ENCODE measurements at regions not wholly inside any gene's neighbourhood (a gene's known extent, or its start where the extent isn't known, plus 50 kb on each side); places are given as distances from the start of the nearest gene placed in this dataset.

- no peak for DNase-seq (ENCODE audit: low spot score in 2 of 2)
- no peak overlapping the region for H3K4me3 ChIP-seq
- no peak overlapping the region for H3K27ac ChIP-seq
- TF ChIP-seq, protein P1, sequence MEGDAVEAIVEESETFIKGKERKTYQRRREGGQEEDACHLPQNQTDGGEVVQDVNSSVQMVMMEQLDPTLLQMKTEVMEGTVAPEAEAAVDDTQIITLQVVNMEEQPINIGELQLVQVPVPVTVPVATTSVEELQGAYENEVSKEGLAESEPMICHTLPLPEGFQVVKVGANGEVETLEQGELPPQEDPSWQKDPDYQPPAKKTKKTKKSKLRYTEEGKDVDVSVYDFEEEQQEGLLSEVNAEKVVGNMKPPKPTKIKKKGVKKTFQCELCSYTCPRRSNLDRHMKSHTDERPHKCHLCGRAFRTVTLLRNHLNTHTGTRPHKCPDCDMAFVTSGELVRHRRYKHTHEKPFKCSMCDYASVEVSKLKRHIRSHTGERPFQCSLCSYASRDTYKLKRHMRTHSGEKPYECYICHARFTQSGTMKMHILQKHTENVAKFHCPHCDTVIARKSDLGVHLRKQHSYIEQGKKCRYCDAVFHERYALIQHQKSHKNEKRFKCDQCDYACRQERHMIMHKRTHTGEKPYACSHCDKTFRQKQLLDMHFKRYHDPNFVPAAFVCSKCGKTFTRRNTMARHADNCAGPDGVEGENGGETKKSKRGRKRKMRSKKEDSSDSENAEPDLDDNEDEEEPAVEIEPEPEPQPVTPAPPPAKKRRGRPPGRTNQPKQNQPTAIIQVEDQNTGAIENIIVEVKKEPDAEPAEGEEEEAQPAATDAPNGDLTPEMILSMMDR (IDR thresholded peaks at IDR 0.05), result no peak
- TF ChIP-seq POLR2A (IDR thresholded peaks at IDR 0.05) (no peak), POLR2AphosphoS5 (IDR thresholded peaks at IDR 0.05) (no peak)
- intact Hi-C loops (cut with DNase I; ENCODE audit: low total_unique reads), result no loop called here
- no peaks in the 10 kb centered on the region for H3K27me3 ChIP-seq
- no peaks in the 10 kb centered on the region for H3K36me3 ChIP-seq
- H3K4me1 ChIP-seq, result no peaks in the 10 kb centered on the region
- no peaks in the 10 kb centered on the region for H3K9me3 ChIP-seq
Measured at GRCh38 chr6:43921548-43922425, 151.8 kb downstream of the VEGFA start.

DNA sequence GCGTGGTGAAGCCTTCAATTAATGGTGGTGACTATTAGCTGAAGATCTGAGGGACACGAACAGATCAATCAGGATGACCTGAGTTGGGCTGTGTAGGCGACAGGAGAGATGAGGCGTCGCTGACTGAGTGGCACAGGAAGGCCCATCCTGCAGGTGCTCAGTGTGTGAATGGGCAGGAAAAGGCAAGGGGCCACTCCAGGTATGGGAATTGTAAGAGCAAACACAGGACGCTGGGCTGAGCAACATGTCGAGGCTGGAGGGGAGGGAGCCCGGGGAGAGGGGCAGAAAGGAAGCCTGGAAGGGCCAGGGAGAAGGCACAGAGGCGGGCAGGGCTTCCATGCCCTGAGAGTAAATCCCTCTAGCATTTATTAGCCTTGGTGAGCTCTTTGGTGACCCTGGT is 151.0 kb downstream of the VEGFA start:
- no peak overlapping the region for H3K27ac ChIP-seq
- H3K4me1 ChIP-seq, result no peaks in the 10 kb centered on the region
- TF ChIP-seq, protein P1 (IDR thresholded peaks at IDR 0.05), result no peak
- no peak for TF ChIP-seq POLR2AphosphoS5 (IDR thresholded peaks at IDR 0.05)
- no peak for TF ChIP-seq POLR2A (IDR thresholded peaks at IDR 0.05)
- no peak overlapping the region for H3K4me3 ChIP-seq
- H3K27me3 ChIP-seq, result no peaks in the 10 kb centered on the region
- DNase-seq (ENCODE audit: low spot score in 2 of 2), result no peak
- intact Hi-C loops (cut with DNase I; ENCODE audit: low total_unique reads), result no loop called here
- H3K9me3 ChIP-seq, result no peaks in the 10 kb centered on the region
- H3K36me3 ChIP-seq, result no peaks in the 10 kb centered on the region

DNA sequence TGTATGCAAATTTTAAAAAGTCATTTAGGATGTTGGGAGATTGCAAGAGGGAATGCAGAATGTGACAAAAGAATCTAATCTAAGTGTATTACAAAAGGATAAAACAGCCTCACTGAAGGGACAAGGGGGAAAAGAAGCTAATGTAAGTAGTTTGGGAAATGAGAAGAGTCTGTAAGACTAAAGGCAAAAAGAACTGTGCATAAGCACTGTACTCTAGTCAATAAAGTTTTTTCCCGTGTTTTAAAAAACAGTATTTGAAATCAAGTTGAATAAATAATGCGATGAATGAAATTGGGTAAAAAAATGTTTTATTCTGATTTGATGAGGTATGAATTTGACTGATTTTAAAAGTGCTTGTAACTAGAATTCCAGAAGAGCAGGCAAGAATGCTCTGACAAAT is 149.8 kb downstream of the VEGFA start:
- TF ChIP-seq, protein P1 (IDR thresholded peaks at IDR 0.05), result no peak
- TF ChIP-seq POLR2A (IDR thresholded peaks at IDR 0.05) (no peak), POLR2AphosphoS5 (IDR thresholded peaks at IDR 0.05) (no peak)
- Histone ChIP-seq H3K27me3 (no peaks in the 10 kb centered on the region), H3K4me1 (no peaks in the 10 kb centered on the region), H3K9me3 (no peaks in the 10 kb centered on the region), H3K27ac (no peak overlapping the region), H3K36me3 (no peaks in the 10 kb centered on the region), H3K4me3 (no peak overlapping the region)
- intact Hi-C loops (cut with DNase I; ENCODE audit: low total_unique reads), result no loop called here
- DNase-seq (ENCODE audit: low spot score in 2 of 2), result no peak

GRCh38 chr6:43917878-43918382 is 147.9 kb downstream of the VEGFA start:
- intact Hi-C loops (cut with DNase I; ENCODE audit: low total_unique reads), result no loop called here
- no peak overlapping the region for H3K27ac ChIP-seq
- DNase-seq (ENCODE audit: low spot score in 2 of 2), result no peak
- H3K9me3 ChIP-seq, result no peaks in the 10 kb centered on the region
- H3K4me1 ChIP-seq, result no peaks in the 10 kb centered on the region
- H3K36me3 ChIP-seq, result no peaks in the 10 kb centered on the region
- TF ChIP-seq POLR2A (IDR thresholded peaks at IDR 0.05), result no peak
- H3K27me3 ChIP-seq, result no peaks in the 10 kb centered on the region
- no peak overlapping the region for H3K4me3 ChIP-seq

- H3K4me3 ChIP-seq, result no peak overlapping the region
- H3K27me3 ChIP-seq, result no peaks in the 10 kb centered on the region
- H3K4me1 ChIP-seq, result no peaks in the 10 kb centered on the region
- no peaks in the 10 kb centered on the region for H3K36me3 ChIP-seq
- peak overlapping the region in 1 of 2 donors; percentile 20 for H3K27ac ChIP-seq
- intact Hi-C loops (cut with DNase I; ENCODE audit: low total_unique reads), result no loop called here
- peak; percentile 26 to 96 (median 43) for TF ChIP-seq POLR2AphosphoS5 (IDR thresholded peaks at IDR 0.05)
- TF ChIP-seq POLR2A (IDR thresholded peaks at IDR 0.05), result no peak
- TF ChIP-seq, protein P1 (IDR thresholded peaks at IDR 0.05), result no peak
- no peaks in the 10 kb centered on the region for H3K9me3 ChIP-seq
- peak in 1 of 2 donors; percentile 52 for DNase-seq (ENCODE audit: low spot score in 2 of 2)
Measured at GRCh38 chr6:43916924-43917877, 147.2 kb downstream of the VEGFA start.

Measured in breast epithelium (tissue), 4 donors.